Trophoblast cell (in vitro differentiated cells and primary cell): ENCODE measurements at regions not wholly inside any gene's neighbourhood (a gene's known extent, or its start where the extent isn't known, plus 50 kb on each side); places are given as distances from the start of the nearest gene placed in this dataset.

ENCODE experiments used
- DNase-seq, 2 donors: peaks; one replicate each; pipeline ENCODE4 v3.0.0-alpha.2; 2016
- H2AFZ ChIP-seq: 2 replicates; pipeline ENCODE4 v1.6.1; 2013; ENCODE audit warnings: low read length, moderate library complexity, mild to moderate bottlenecking; ENCODE audit not compliant: insufficient read depth, poor library complexity
- H2AK5ac ChIP-seq: 2 replicates; pipeline ENCODE4 v1.6.1; 2013; ENCODE audit warnings: mild to moderate bottlenecking, low read length
- H2BK120ac ChIP-seq: 2 replicates; pipeline ENCODE4 v1.6.1; 2013; ENCODE audit warnings: low read length, mild to moderate bottlenecking, moderate library complexity; ENCODE audit not compliant: insufficient read depth, poor library complexity
- H2BK12ac ChIP-seq: 2 replicates; pipeline ENCODE4 v1.6.1; 2013; ENCODE audit warnings: mild to moderate bottlenecking, low read length, moderate library complexity
- H2BK5ac ChIP-seq: 2 replicates; pipeline ENCODE4 v1.6.1; 2013; ENCODE audit warnings: low read length, low read depth, moderate library complexity, mild to moderate bottlenecking; ENCODE audit not compliant: poor library complexity
- H3K14ac ChIP-seq: 2 replicates; pipeline ENCODE4 v1.6.1; 2013; ENCODE audit warnings: mild to moderate bottlenecking, low read length
- H3K18ac ChIP-seq: 2 replicates; pipeline ENCODE4 v1.6.1; 2013; ENCODE audit warnings: mild to moderate bottlenecking, low read length
- H3K23ac ChIP-seq: 2 replicates; pipeline ENCODE4 v1.6.1; 2013; ENCODE audit warnings: low read length
- H3K27ac ChIP-seq: 2 replicates; pipeline ENCODE4 v1.5.1; 2013; ENCODE audit warnings: low read depth, mild to moderate bottlenecking, inconsistent platforms, low read length, moderate library complexity
- H3K27me3 ChIP-seq: 2 replicates; pipeline ENCODE4 v1.6.1; 2013; ENCODE audit warnings: inconsistent platforms, mild to moderate bottlenecking, low read length, moderate library complexity; ENCODE audit not compliant: insufficient read depth
- H3K36me3 ChIP-seq, 2 experiments: 1 replicate in 1 of 2; 2 replicates in 1 of 2; pipeline ENCODE4 v1.6.1; 2013; ENCODE audit warnings: low read length in 2 of 2, mild to moderate bottlenecking in 2 of 2, moderate library complexity in 1 of 2; ENCODE audit not compliant: insufficient read depth in 2 of 2, control insufficient read depth in 1 of 2
- H3K4ac ChIP-seq: 2 replicates; pipeline ENCODE4 v1.6.1; 2013; ENCODE audit warnings: low read depth, mild to moderate bottlenecking, low read length, moderate library complexity
- H3K4me1 ChIP-seq, 2 experiments: 1 replicate in 1 of 2; 2 replicates in 1 of 2; pipeline ENCODE4 v1.6.1; 2013; ENCODE audit warnings: low read length in 2 of 2, mild to moderate bottlenecking in 2 of 2, moderate library complexity in 1 of 2; ENCODE audit not compliant: insufficient read depth in 2 of 2, control insufficient read depth in 1 of 2
- H3K4me2 ChIP-seq: 2 replicates; pipeline ENCODE4 v1.6.1; 2013; ENCODE audit warnings: inconsistent platforms, mild to moderate bottlenecking, low read length, moderate library complexity
- H3K4me3 ChIP-seq: 2 replicates; pipeline ENCODE4 v1.5.1; 2013; ENCODE audit warnings: mild to moderate bottlenecking, low read depth, low read length, inconsistent platforms
- H3K79me1 ChIP-seq: one replicate; pipeline ENCODE4 v1.6.1; 2013; ENCODE audit warnings: low read length
- H3K79me2 ChIP-seq: 2 replicates; pipeline ENCODE4 v1.6.1; 2013; ENCODE audit warnings: low read length, mild to moderate bottlenecking; ENCODE audit not compliant: control insufficient read depth, insufficient read depth, poor library complexity
- H3K9ac ChIP-seq: 2 replicates; pipeline ENCODE4 v1.6.1; 2013; ENCODE audit warnings: mild to moderate bottlenecking, low read length
- H3K9me3 ChIP-seq: 2 replicates; pipeline ENCODE4 v1.6.1; 2013; ENCODE audit warnings: low read depth, mild to moderate bottlenecking, control low read depth, inconsistent platforms, low read length; ENCODE audit not compliant: insufficient read depth
- H4K12ac ChIP-seq: 2 replicates; pipeline ENCODE4 v1.6.1; 2013; ENCODE audit warnings: low read depth, mild to moderate bottlenecking, low read length, moderate library complexity
- H4K8ac ChIP-seq: 2 replicates; pipeline ENCODE4 v1.6.1; 2013; ENCODE audit warnings: low read depth, mild to moderate bottlenecking, low read length, moderate library complexity
- H4K91ac ChIP-seq: one replicate; pipeline ENCODE4 v1.6.1; 2013; ENCODE audit warnings: low read depth, mild to moderate bottlenecking, low read length, moderate library complexity
- WGBS: extraction: QIAGEN DNeasy Blood & Tissue Kit; methylation state at CpG from one replicate; pipeline ENCODE4 v1.1.7; 2013; ENCODE audit warnings: missing lambda C conversion rate; ENCODE audit not compliant: insufficient read length, insufficient coverage; ENCODE audit errors: extremely low coverage; 5-methylcytosine and 5-hydroxymethylcytosine counted together

- Histone ChIP-seq H2BK12ac (no peak overlapping the region), H3K79me2 (no peaks in the 10 kb centered on the region), H2BK120ac (no peak overlapping the region), H2BK5ac (no peak overlapping the region), H3K36me3 (no peaks in the 10 kb centered on the region), H2AK5ac (no peak overlapping the region), H3K18ac (no peak overlapping the region), H4K91ac (no peak overlapping the region), H2AFZ (no peak overlapping the region), H4K8ac (no peak overlapping the region), H4K12ac (no peak overlapping the region), H3K9ac (no peak overlapping the region), H3K4me2 (no peak overlapping the region), H3K79me1 (no peaks in the 10 kb centered on the region), H3K9me3 (no peaks in the 10 kb centered on the region), H3K23ac (no peak overlapping the region), H3K27ac (no peak overlapping the region), H3K27me3 (no peaks in the 10 kb centered on the region), H3K4ac (no peak overlapping the region), H3K14ac (no peak overlapping the region), H3K4me1 (no peaks in the 10 kb centered on the region), H3K4me3 (no peak overlapping the region)
- no CpG with 5 or more reads among the region's 1 CpG for WGBS
- no peak for DNase-seq
These were observed 241.0 kb upstream of the EYS start for GRCh38 chr6:65948062-65948461.

GRCh38 chr6:65943548-65943947 is 236.5 kb upstream of the EYS start:
- H3K4me3 ChIP-seq = no peak overlapping the region

GRCh38 chr6:65943051-65943450 is 236.0 kb upstream of the EYS start:
- no peaks in the 10 kb centered on the region for H3K79me2 ChIP-seq
- no peak overlapping the region for H2AK5ac ChIP-seq
- no peak overlapping the region for H3K4me3 ChIP-seq
- no peak overlapping the region for H3K4ac ChIP-seq
- H2AFZ ChIP-seq = no peak overlapping the region
- H4K12ac ChIP-seq = no peak overlapping the region
- no peak overlapping the region for H2BK120ac ChIP-seq
- no peak overlapping the region for H4K8ac ChIP-seq
- no CpG with 5 or more reads among the region's 3 CpGs for WGBS
- no peak overlapping the region for H4K91ac ChIP-seq
- no peak overlapping the region for H2BK12ac ChIP-seq
- H3K27ac ChIP-seq = no peak overlapping the region
- H3K79me1 ChIP-seq = no peaks in the 10 kb centered on the region
- no peak overlapping the region for H3K4me2 ChIP-seq
- no peaks in the 10 kb centered on the region for H3K27me3 ChIP-seq
- H3K18ac ChIP-seq = no peak overlapping the region
- no peak overlapping the region for H3K23ac ChIP-seq
- H3K9ac ChIP-seq = no peak overlapping the region
- H2BK5ac ChIP-seq = no peak overlapping the region
- no peak for DNase-seq
- no peak overlapping the region for H3K14ac ChIP-seq
- H3K36me3 ChIP-seq = no peaks in the 10 kb centered on the region
- H3K4me1 ChIP-seq = no peaks in the 10 kb centered on the region
- H3K9me3 ChIP-seq = no peaks in the 10 kb centered on the region

More at GRCh38 chr6:65943548-65943947, 236.5 kb upstream of the EYS start:
- no peaks in the 10 kb centered on the region for H3K79me2 ChIP-seq
- H3K27ac ChIP-seq = no peak overlapping the region
- no peaks in the 10 kb centered on the region for H3K9me3 ChIP-seq
- no peak overlapping the region for H4K12ac ChIP-seq
- no peak overlapping the region for H2AK5ac ChIP-seq
- H2BK120ac ChIP-seq = no peak overlapping the region
- no peak overlapping the region for H2AFZ ChIP-seq
- H4K91ac ChIP-seq = no peak overlapping the region
- H4K8ac ChIP-seq = no peak overlapping the region
- no peak overlapping the region for H2BK5ac ChIP-seq
- H3K4ac ChIP-seq = no peak overlapping the region
- no peak overlapping the region for H2BK12ac ChIP-seq
- WGBS = no CpG with 5 or more reads among the region's 3 CpGs
- DNase-seq = no peak
- no peak overlapping the region for H3K9ac ChIP-seq
- H3K23ac ChIP-seq = no peak overlapping the region
- H3K18ac ChIP-seq = no peak overlapping the region
- no peak overlapping the region for H3K14ac ChIP-seq
- no peaks in the 10 kb centered on the region for H3K4me1 ChIP-seq
- no peaks in the 10 kb centered on the region for H3K36me3 ChIP-seq
- no peaks in the 10 kb centered on the region for H3K27me3 ChIP-seq
- H3K79me1 ChIP-seq = no peaks in the 10 kb centered on the region
- H3K4me2 ChIP-seq = no peak overlapping the region

GRCh38 chr6:65938000-65938399 is 231.0 kb upstream of the EYS start:
- H2BK120ac ChIP-seq = no peak overlapping the region
- no peak for DNase-seq
- WGBS = no CpG with 5 or more reads among the region's 2 CpGs
- H3K4me3 ChIP-seq = no peak overlapping the region
- H3K36me3 ChIP-seq = no peaks in the 10 kb centered on the region
- H3K79me2 ChIP-seq = no peaks in the 10 kb centered on the region
- H3K4me1 ChIP-seq = no peaks in the 10 kb centered on the region
- no peak overlapping the region for H3K14ac ChIP-seq
- H3K79me1 ChIP-seq = no peaks in the 10 kb centered on the region
- no peak overlapping the region for H2AK5ac ChIP-seq
- no peak overlapping the region for H3K23ac ChIP-seq
- no peak overlapping the region for H4K91ac ChIP-seq
- H2BK12ac ChIP-seq = no peak overlapping the region
- H4K8ac ChIP-seq = no peak overlapping the region
- no peak overlapping the region for H3K9ac ChIP-seq
- no peak overlapping the region for H2AFZ ChIP-seq
- no peak overlapping the region for H3K18ac ChIP-seq
- no peaks in the 10 kb centered on the region for H3K9me3 ChIP-seq
- H3K4ac ChIP-seq = no peak overlapping the region
- no peaks in the 10 kb centered on the region for H3K27me3 ChIP-seq
- H3K4me2 ChIP-seq = no peak overlapping the region
- no peak overlapping the region for H3K27ac ChIP-seq
- H4K12ac ChIP-seq = no peak overlapping the region
- no peak overlapping the region for H2BK5ac ChIP-seq
